Neural progenitor cell (in vitro differentiated cells): ENCODE measurements at regions not wholly inside any gene's neighbourhood (a gene's known extent, or its start where the extent isn't known, plus 50 kb on each side); places are given as distances from the start of the nearest gene placed in this dataset.

ENCODE experiments used
- DNase-seq: peaks from one replicate; pipeline ENCODE4 v3.0.0-alpha.2; 2016; ENCODE audit warnings: low spot score
- H2AFZ ChIP-seq: fragments of 200-600 bp; sonication (generic); replicated peaks from 2 replicates; pipeline ENCODE4 v1.6.1; 2016; ENCODE audit warnings: antibody characterized with exemption
- H3F3A ChIP-seq: fragments of 200-600 bp; sonication (generic); 2 replicates; pipeline ENCODE4 v1.6.1; 2016; ENCODE audit warnings: antibody characterized with exemption, low read depth
- H3K27ac ChIP-seq: fragments of 200-600 bp; sonication (generic); 2 replicates; pipeline ENCODE4 v1.5.1; 2016; ENCODE audit warnings: mild to moderate bottlenecking
- H3K27me3 ChIP-seq: fragments of 200-600 bp; sonication (generic); 2 replicates; pipeline ENCODE4 v1.6.1; 2016; ENCODE audit warnings: mild to moderate bottlenecking, moderate library complexity
- H3K36me3 ChIP-seq: fragments of 200-600 bp; sonication (generic); 2 replicates; pipeline ENCODE4 v1.5.1; 2016
- H3K4me1 ChIP-seq: fragments of 200-600 bp; sonication (generic); 2 replicates; pipeline ENCODE4 v1.6.1; 2016; ENCODE audit warnings: mixed run types
- H3K4me2 ChIP-seq: fragments of 200-600 bp; sonication (generic); 2 replicates; pipeline ENCODE4 v1.6.1; 2016
- H3K4me3 ChIP-seq: fragments of 200-600 bp; sonication (generic); 2 replicates; pipeline ENCODE4 v1.5.1; 2016
- H3K79me2 ChIP-seq: fragments of 200-600 bp; sonication (generic); 2 replicates; pipeline ENCODE4 v1.6.1; 2016; ENCODE audit warnings: low read depth
- H3K9ac ChIP-seq: fragments of 200-600 bp; sonication (generic); 2 replicates; pipeline ENCODE4 v1.6.1; 2016
- H3K9me3 ChIP-seq: fragments of 200-600 bp; sonication (generic); 2 replicates; pipeline ENCODE4 v1.5.1; 2016; ENCODE audit warnings: low read depth
- H4K20me1 ChIP-seq: fragments of 200-600 bp; sonication (generic); 2 replicates; pipeline ENCODE4 v1.6.1; 2016; ENCODE audit warnings: low read depth
- H3K27ac Mint-ChIP-seq: 3 replicates; pipeline ENCODE4 v1.8.0; 2021; ENCODE audit warnings: mixed read lengths
- H3K27me3 Mint-ChIP-seq: 2 replicates; pipeline ENCODE4 v1.8.0; 2022; ENCODE audit warnings: low read depth, mild to moderate bottlenecking, inconsistent platforms, moderate library complexity, mixed read lengths; ENCODE audit not compliant: insufficient read depth
- H3K36me3 Mint-ChIP-seq: 3 replicates; pipeline ENCODE4 v1.8.0; 2021; ENCODE audit warnings: mixed read lengths
- H3K4me1 Mint-ChIP-seq: 3 replicates; pipeline ENCODE4 v1.8.0; 2021; ENCODE audit warnings: mixed read lengths
- H3K4me3 Mint-ChIP-seq: 3 replicates; pipeline ENCODE4 v1.8.0; 2021; ENCODE audit warnings: mild to moderate bottlenecking, moderate library complexity, mixed read lengths
- H3K9me3 Mint-ChIP-seq: 3 replicates; pipeline ENCODE4 v1.8.0; 2020; ENCODE audit warnings: mixed read lengths
- EZH2 ChIP-seq: fragments of 200-600 bp; sonication (generic); IDR thresholded peaks from 2 replicates; pipeline ENCODE4 v1.6.1; 2017; ENCODE audit warnings: antibody characterized with exemption, mild to moderate bottlenecking, moderate library complexity
- EZH2phosphoT487 ChIP-seq: fragments of 200-600 bp; sonication (generic); IDR thresholded peaks from 2 replicates; pipeline ENCODE4 v1.6.1; 2017; ENCODE audit warnings: antibody characterized with exemption
- TF ChIP-seq, protein P1 (sequence below): fragments of 200-600 bp; sonication (generic); IDR thresholded peaks from 2 replicates; pipeline ENCODE4 v1.5.1; 2017; ENCODE audit warnings: antibody characterized with exemption, mild to moderate bottlenecking

- no peak overlapping the region for H3K4me3 Mint-ChIP-seq
- no peak overlapping the region for H3K27ac Mint-ChIP-seq
- Histone ChIP-seq H4K20me1 (no peaks in the 10 kb centered on the region), H3K4me1 (no peaks in the 10 kb centered on the region), H3K9ac (no peak overlapping the region), H3K27ac (no peak overlapping the region), H2AFZ (no peak overlapping the region), H3F3A (no peaks in the 10 kb centered on the region), H3K9me3 (no peaks in the 10 kb centered on the region), H3K4me3 (no peak overlapping the region), H3K4me2 (no peak overlapping the region), H3K36me3 (no peaks in the 10 kb centered on the region), H3K79me2 (no peaks in the 10 kb centered on the region), H3K27me3 (no peaks in the 10 kb centered on the region)
- no peaks in the 10 kb centered on the region for H3K36me3 Mint-ChIP-seq
- peaks cover 8% of the 10 kb centered on the region for H3K27me3 Mint-ChIP-seq
- TF ChIP-seq EZH2phosphoT487 = no peak
- no peak for TF ChIP-seq EZH2
- TF ChIP-seq, protein P1, sequence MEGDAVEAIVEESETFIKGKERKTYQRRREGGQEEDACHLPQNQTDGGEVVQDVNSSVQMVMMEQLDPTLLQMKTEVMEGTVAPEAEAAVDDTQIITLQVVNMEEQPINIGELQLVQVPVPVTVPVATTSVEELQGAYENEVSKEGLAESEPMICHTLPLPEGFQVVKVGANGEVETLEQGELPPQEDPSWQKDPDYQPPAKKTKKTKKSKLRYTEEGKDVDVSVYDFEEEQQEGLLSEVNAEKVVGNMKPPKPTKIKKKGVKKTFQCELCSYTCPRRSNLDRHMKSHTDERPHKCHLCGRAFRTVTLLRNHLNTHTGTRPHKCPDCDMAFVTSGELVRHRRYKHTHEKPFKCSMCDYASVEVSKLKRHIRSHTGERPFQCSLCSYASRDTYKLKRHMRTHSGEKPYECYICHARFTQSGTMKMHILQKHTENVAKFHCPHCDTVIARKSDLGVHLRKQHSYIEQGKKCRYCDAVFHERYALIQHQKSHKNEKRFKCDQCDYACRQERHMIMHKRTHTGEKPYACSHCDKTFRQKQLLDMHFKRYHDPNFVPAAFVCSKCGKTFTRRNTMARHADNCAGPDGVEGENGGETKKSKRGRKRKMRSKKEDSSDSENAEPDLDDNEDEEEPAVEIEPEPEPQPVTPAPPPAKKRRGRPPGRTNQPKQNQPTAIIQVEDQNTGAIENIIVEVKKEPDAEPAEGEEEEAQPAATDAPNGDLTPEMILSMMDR = no peak
- no peak for DNase-seq
- H3K4me1 Mint-ChIP-seq = peaks cover 13% of the 10 kb centered on the region
- no peaks in the 10 kb centered on the region for H3K9me3 Mint-ChIP-seq
These were observed 152.4 kb upstream of the MLN start for GRCh38 chr6:33956206-33956605.

DNA sequence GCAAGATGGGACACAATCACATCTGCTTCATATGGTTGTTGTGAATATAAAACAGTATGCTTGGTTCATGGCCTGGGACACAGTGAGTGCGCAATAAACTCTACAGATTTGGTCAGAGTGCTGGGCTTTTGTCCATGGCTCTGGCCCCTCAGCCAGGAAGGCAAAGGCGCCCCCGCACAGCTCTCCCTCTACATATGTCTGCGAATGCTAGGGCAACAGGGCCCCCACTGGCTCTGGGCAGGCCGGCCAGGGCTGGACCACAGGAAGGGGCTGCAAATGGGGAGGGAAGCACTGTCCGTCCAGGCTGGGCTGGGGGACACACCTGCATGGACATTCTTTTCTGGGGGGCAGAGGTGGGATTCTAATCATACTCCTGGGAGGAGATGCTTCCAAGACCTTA is 151.8 kb upstream of the MLN start:
- Mint-ChIP-seq H3K27ac (no peak overlapping the region), H3K4me3 (no peak overlapping the region), H3K27me3 (peaks cover 6% of the 10 kb centered on the region), H3K4me1 (peaks cover 13% of the 10 kb centered on the region), H3K9me3 (no peaks in the 10 kb centered on the region), H3K36me3 (no peaks in the 10 kb centered on the region)
- H3K27ac ChIP-seq = no peak overlapping the region
- no peaks in the 10 kb centered on the region for H3F3A ChIP-seq
- no peaks in the 10 kb centered on the region for H3K4me1 ChIP-seq
- TF ChIP-seq, protein P1 = no peak
- TF ChIP-seq EZH2 (no peak), EZH2phosphoT487 (no peak)
- H4K20me1 ChIP-seq = no peaks in the 10 kb centered on the region
- no peak overlapping the region for H3K4me3 ChIP-seq
- H3K9me3 ChIP-seq = no peaks in the 10 kb centered on the region
- H3K9ac ChIP-seq = no peak overlapping the region
- H3K27me3 ChIP-seq = no peaks in the 10 kb centered on the region
- H3K4me2 ChIP-seq = no peak overlapping the region
- no peak overlapping the region for H2AFZ ChIP-seq
- no peak for DNase-seq
- H3K36me3 ChIP-seq = no peaks in the 10 kb centered on the region
- H3K79me2 ChIP-seq = no peaks in the 10 kb centered on the region

DNA sequence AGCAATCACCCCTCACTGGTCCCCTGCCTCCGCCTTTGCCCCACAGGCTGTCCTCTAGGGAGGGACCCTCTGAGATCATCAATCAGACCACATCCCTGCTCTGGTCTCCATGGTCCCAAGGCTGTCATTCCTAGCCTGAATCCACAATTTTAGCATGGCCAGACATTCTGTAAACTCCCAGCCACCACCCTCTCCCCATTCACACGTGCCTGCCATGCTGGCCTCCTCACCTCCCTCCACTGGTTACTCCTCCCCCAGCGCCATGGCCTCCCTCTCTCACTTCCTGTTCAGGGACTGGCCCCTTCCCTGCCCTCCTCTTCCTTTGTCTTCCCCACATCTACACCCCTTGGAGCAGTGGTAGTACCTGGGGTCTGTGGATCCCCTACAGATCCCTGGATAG is 150.7 kb upstream of the MLN start:
- Histone ChIP-seq H3K9ac (no peak overlapping the region), H4K20me1 (no peaks in the 10 kb centered on the region), H3K36me3 (no peaks in the 10 kb centered on the region), H3K9me3 (no peaks in the 10 kb centered on the region), H3K4me2 (no peak overlapping the region), H3K4me1 (no peaks in the 10 kb centered on the region), H3F3A (no peaks in the 10 kb centered on the region), H3K4me3 (no peak overlapping the region), H2AFZ (no peak overlapping the region), H3K79me2 (no peaks in the 10 kb centered on the region), H3K27me3 (no peaks in the 10 kb centered on the region), H3K27ac (no peak overlapping the region)
- TF ChIP-seq, protein P1 = no peak
- no peak for TF ChIP-seq EZH2
- TF ChIP-seq EZH2phosphoT487 = no peak
- Mint-ChIP-seq H3K27ac (no peak overlapping the region), H3K9me3 (no peaks in the 10 kb centered on the region), H3K27me3 (peaks cover 6% of the 10 kb centered on the region), H3K36me3 (no peaks in the 10 kb centered on the region), H3K4me1 (peaks cover 13% of the 10 kb centered on the region), H3K4me3 (no peak overlapping the region)
- DNase-seq = no peak

GRCh38 chr6:33953171-33953570 is 149.4 kb upstream of the MLN start:
- Histone ChIP-seq H3K27ac (no peak overlapping the region), H3K4me2 (no peak overlapping the region), H3K4me3 (no peak overlapping the region), H3K36me3 (no peaks in the 10 kb centered on the region), H3K9me3 (no peaks in the 10 kb centered on the region), H3K4me1 (no peaks in the 10 kb centered on the region), H3F3A (no peaks in the 10 kb centered on the region), H4K20me1 (no peaks in the 10 kb centered on the region), H2AFZ (no peak overlapping the region), H3K27me3 (no peaks in the 10 kb centered on the region), H3K79me2 (no peaks in the 10 kb centered on the region), H3K9ac (no peak overlapping the region)
- H3K27me3 Mint-ChIP-seq = peaks cover 6% of the 10 kb centered on the region
- TF ChIP-seq EZH2phosphoT487 = no peak
- TF ChIP-seq EZH2 = no peak
- TF ChIP-seq, protein P1 = no peak
- no peak overlapping the region for H3K4me3 Mint-ChIP-seq
- no peak for DNase-seq
- no peaks in the 10 kb centered on the region for H3K9me3 Mint-ChIP-seq
- no peak overlapping the region for H3K27ac Mint-ChIP-seq
- peaks cover 6% of the 10 kb centered on the region for H3K4me1 Mint-ChIP-seq
- no peaks in the 10 kb centered on the region for H3K36me3 Mint-ChIP-seq
